OCI-LY1 (cell line): ENCODE measurements at regions not wholly inside any gene's neighbourhood (a gene's known extent, or its start where the extent isn't known, plus 50 kb on each side); places are given as distances from the start of the nearest gene placed in this dataset.

ENCODE experiments used
- CTCF ChIP-seq: fragments of 200-600 bp; sonication (generic), shearing (Covaris generic); IDR thresholded peaks from 2 replicates; pipeline ENCODE4 v1.5.1; 2017; ENCODE audit warnings: mild to moderate bottlenecking, antibody characterized with exemption, low read length, moderate library complexity, mixed read lengths
- EZH2 ChIP-seq: fragments of 200-600 bp; sonication (generic), shearing (Covaris generic); IDR thresholded peaks from 2 replicates; pipeline ENCODE4 v1.8.0; 2017; ENCODE audit warnings: borderline replicate concordance, mixed run types, mild to moderate bottlenecking, antibody characterized with exemption, low read length, moderate library complexity, mixed read lengths

GRCh38 chr20:24362080-24362479 lies 107.3 kb upstream of the SYNDIG1 start:
- TF ChIP-seq CTCF (no peak), EZH2 (no peak)
